ENCODE measurements at regions not wholly inside any gene's neighbourhood (a gene's known extent, or its start where the extent isn't known, plus 50 kb on each side); places are given as distances from the start of the nearest gene placed in this dataset.

- intact Hi-C loops (cut with micrococcal nuclease; ENCODE audit: unreplicated experiment), result no loop called here
- BruUV-seq (replicated peaks), result no TSS peak
- POLR2A ChIA-PET, result no interaction called here
Measured at GRCh38 chr6:82767037-82767436, 298.6 kb downstream of the UBE3D start.

GRCh38 chr6:82767447-82767846 is 298.2 kb downstream of the UBE3D start:
- no peak overlapping the region for H3K27ac ChIP-seq (ENCODE audit: low read depth, low read length, poor library complexity, severe bottlenecking)

More at GRCh38 chr6:82767037-82767436, 298.6 kb downstream of the UBE3D start:
- H3K9me3 ChIP-seq (ENCODE audit: low read length), result no peaks in the 10 kb centered on the region
- DNase-seq (ENCODE audit: low spot score), result no peak
- no peak for TF ChIP-seq EZH2phosphoT487 (IDR thresholded peaks at IDR 0.05; ENCODE audit: borderline replicate concordance, low read depth, low read length)
- no peak for TF ChIP-seq CTCF (conservative IDR thresholded peaks at IDR 0.05; ENCODE audit: low read length)
- H3K4me1 ChIP-seq (ENCODE audit: insufficient read depth, low read length, poor library complexity, severe bottlenecking), result no peaks in the 10 kb centered on the region
- H3K4me3 ChIP-seq (ENCODE audit: low read depth, low read length, poor library complexity, severe bottlenecking), result no peak overlapping the region
- H3K4me2 ChIP-seq (ENCODE audit: low read length), result no peak overlapping the region
- H3K9me2 ChIP-seq (ENCODE audit: insufficient read depth, low read length), result no peaks in the 10 kb centered on the region
- H3K27ac ChIP-seq (ENCODE audit: low read depth, low read length, poor library complexity, severe bottlenecking), result no peak overlapping the region
- no peaks in the 10 kb centered on the region for H3K36me3 ChIP-seq (ENCODE audit: insufficient read depth, low read length)
- CTCF ChIA-PET (ENCODE audit: unreplicated experiment), result no interaction called here
- H3K79me2 ChIP-seq (ENCODE audit: insufficient read depth, low read depth, low read length), result no peaks in the 10 kb centered on the region
- H4K20me1 ChIP-seq (ENCODE audit: insufficient read depth, low read length), result no peaks in the 10 kb centered on the region
- no peak overlapping the region for H2AFZ ChIP-seq (ENCODE audit: low read length)

More at GRCh38 chr6:82767447-82767846, 298.2 kb downstream of the UBE3D start:
- intact Hi-C loops (cut with micrococcal nuclease; ENCODE audit: unreplicated experiment), result no loop called here
- H2AFZ ChIP-seq (ENCODE audit: low read length), result no peak overlapping the region
- no peaks in the 10 kb centered on the region for H3K4me1 ChIP-seq (ENCODE audit: insufficient read depth, low read length, poor library complexity, severe bottlenecking)
- H3K9me3 ChIP-seq (ENCODE audit: low read length), result no peaks in the 10 kb centered on the region
- H3K4me2 ChIP-seq (ENCODE audit: low read length), result no peak overlapping the region
- no peak for TF ChIP-seq EZH2phosphoT487 (IDR thresholded peaks at IDR 0.05; ENCODE audit: borderline replicate concordance, low read depth, low read length)
- TF ChIP-seq CTCF (conservative IDR thresholded peaks at IDR 0.05; ENCODE audit: low read length), result no peak
- ChIA-PET POLR2A (no interaction called here), CTCF (ENCODE audit: unreplicated experiment) (no interaction called here)
- DNase-seq (ENCODE audit: low spot score), result no peak
- H3K79me2 ChIP-seq (ENCODE audit: insufficient read depth, low read depth, low read length), result no peaks in the 10 kb centered on the region
- no peak overlapping the region for H3K4me3 ChIP-seq (ENCODE audit: low read depth, low read length, poor library complexity, severe bottlenecking)
- BruUV-seq (replicated peaks), result no TSS peak
- no peaks in the 10 kb centered on the region for H3K9me2 ChIP-seq (ENCODE audit: insufficient read depth, low read length)
- H3K36me3 ChIP-seq (ENCODE audit: insufficient read depth, low read length), result no peaks in the 10 kb centered on the region
- no peaks in the 10 kb centered on the region for H4K20me1 ChIP-seq (ENCODE audit: insufficient read depth, low read length)
